ENCODE measurements at regions not wholly inside any gene's neighbourhood (a gene's known extent, or its start where the extent isn't known, plus 50 kb on each side); places are given as distances from the start of the nearest gene placed in this dataset.

- no peak for DNase-seq
These were observed 101.9 kb upstream of the C1orf21 start for GRCh38 chr1:184284900-184285299.

- DNase-seq: no peak
These were observed 101.3 kb upstream of the C1orf21 start for GRCh38 chr1:184285401-184286087.

GRCh38 chr1:184287001-184287400 is 99.8 kb upstream of the C1orf21 start:
- no peak for DNase-seq

- no peak for DNase-seq
These were observed 96.8 kb upstream of the C1orf21 start for GRCh38 chr1:184289825-184290550.

GRCh38 chr1:184291701-184292100 is 95.1 kb upstream of the C1orf21 start:
- DNase-seq: no peak

GRCh38 chr1:184292101-184292500 is 94.7 kb upstream of the C1orf21 start:
- no peak for DNase-seq

GRCh38 chr1:184294101-184294500 is 92.7 kb upstream of the C1orf21 start:
- no peak for DNase-seq

GRCh38 chr1:184296466-184297243 is 90.2 kb upstream of the C1orf21 start:
- no peak for DNase-seq

- no peak for DNase-seq
These were observed 89.5 kb upstream of the C1orf21 start for GRCh38 chr1:184297244-184297750.

- DNase-seq: no peak
These were observed 88.1 kb upstream of the C1orf21 start for GRCh38 chr1:184298440-184299405.

GRCh38 chr1:184299406-184299790 is 87.4 kb upstream of the C1orf21 start:
- no peak for DNase-seq

- DNase-seq: no peak
These were observed 87.0 kb upstream of the C1orf21 start for GRCh38 chr1:184299796-184300195.

GRCh38 chr1:184300446-184300845 is 86.4 kb upstream of the C1orf21 start:
- no peak for DNase-seq

- no peak for DNase-seq
These were observed 85.6 kb upstream of the C1orf21 start for GRCh38 chr1:184301227-184301626.

GRCh38 chr1:184302346-184302745 is 84.5 kb upstream of the C1orf21 start:
- no peak for DNase-seq

GRCh38 chr1:184310157-184310819 is 76.5 kb upstream of the C1orf21 start:
- no peak for DNase-seq

GRCh38 chr1:184311580-184311979 is 75.2 kb upstream of the C1orf21 start:
- DNase-seq: no peak

- DNase-seq: no peak
These were observed 71.6 kb upstream of the C1orf21 start for GRCh38 chr1:184315254-184315653.

GRCh38 chr1:184319879-184320278 is 67.0 kb upstream of the C1orf21 start:
- DNase-seq: no peak

GRCh38 chr1:184322253-184322652 is 64.6 kb upstream of the C1orf21 start:
- no peak for DNase-seq

GRCh38 chr1:184324972-184325371 is 61.9 kb upstream of the C1orf21 start:
- no peak for DNase-seq

GRCh38 chr1:184326278-184326677 is 60.6 kb upstream of the C1orf21 start:
- no peak for DNase-seq

Data from CD4-positive, alpha-beta T cell treated with Interleukin-4 for 4 hours (primary cell).